ENCODE measurements at regions not wholly inside any gene's neighbourhood (a gene's known extent, or its start where the extent isn't known, plus 50 kb on each side); places are given as distances from the start of the nearest gene placed in this dataset.
"Not testable (repeated sequence)": the region's sequence is repeated elsewhere in the genome, so short reads cannot be mapped to it uniquely, and the experiment has no call there.

- intact Hi-C loops (cut with micrococcal nuclease), result no loop called here
- POLR2A ChIA-PET (ENCODE audit: unreplicated experiment), result interaction anchor here (0.6 kb wide), 1 partner anchor 414 kb away, joined by 3 read pairs; no protein-coding TSS in a partner anchor
- Histone ChIP-seq H3K79me2 (ENCODE audit: low read length) (no peaks in the 10 kb centered on the region), H3K4me3 (ENCODE audit: low read length) (no peak overlapping the region), H3K9me3 (ENCODE audit: low read length) (no peaks in the 10 kb centered on the region), H3K9ac (ENCODE audit: low read length) (no peak overlapping the region), H3F3A (ENCODE audit: low read length, unreplicated experiment) (no peaks in the 10 kb centered on the region), H3K27ac (ENCODE audit: low read length) (no peak overlapping the region), H2AFZ (ENCODE audit: low read length) (no peak overlapping the region), H4K20me1 (ENCODE audit: low read length) (no peaks in the 10 kb centered on the region), H3K27me3 (ENCODE audit: low read length) (no peaks in the 10 kb centered on the region), H3K9me2 (replicated peaks; ENCODE audit: low read length) (no peaks in the 10 kb centered on the region), H3K4me2 (ENCODE audit: low read length) (no peak overlapping the region), H3K36me3 (ENCODE audit: low read depth, low read length) (no peaks in the 10 kb centered on the region), H3K4me1 (ENCODE audit: insufficient read depth, low read length) (no peaks in the 10 kb centered on the region)
- TF ChIP-seq EZH2phosphoT487 (IDR thresholded peaks at IDR 0.05; ENCODE audit: borderline replicate concordance, low read length), result no peak
- no peak for TF ChIP-seq EZH2 (IDR thresholded peaks at IDR 0.05; ENCODE audit: low read length, unreplicated experiment)
- TF ChIP-seq, protein P1, sequence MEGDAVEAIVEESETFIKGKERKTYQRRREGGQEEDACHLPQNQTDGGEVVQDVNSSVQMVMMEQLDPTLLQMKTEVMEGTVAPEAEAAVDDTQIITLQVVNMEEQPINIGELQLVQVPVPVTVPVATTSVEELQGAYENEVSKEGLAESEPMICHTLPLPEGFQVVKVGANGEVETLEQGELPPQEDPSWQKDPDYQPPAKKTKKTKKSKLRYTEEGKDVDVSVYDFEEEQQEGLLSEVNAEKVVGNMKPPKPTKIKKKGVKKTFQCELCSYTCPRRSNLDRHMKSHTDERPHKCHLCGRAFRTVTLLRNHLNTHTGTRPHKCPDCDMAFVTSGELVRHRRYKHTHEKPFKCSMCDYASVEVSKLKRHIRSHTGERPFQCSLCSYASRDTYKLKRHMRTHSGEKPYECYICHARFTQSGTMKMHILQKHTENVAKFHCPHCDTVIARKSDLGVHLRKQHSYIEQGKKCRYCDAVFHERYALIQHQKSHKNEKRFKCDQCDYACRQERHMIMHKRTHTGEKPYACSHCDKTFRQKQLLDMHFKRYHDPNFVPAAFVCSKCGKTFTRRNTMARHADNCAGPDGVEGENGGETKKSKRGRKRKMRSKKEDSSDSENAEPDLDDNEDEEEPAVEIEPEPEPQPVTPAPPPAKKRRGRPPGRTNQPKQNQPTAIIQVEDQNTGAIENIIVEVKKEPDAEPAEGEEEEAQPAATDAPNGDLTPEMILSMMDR (conservative IDR thresholded peaks at IDR 0.05; ENCODE audit: low read depth, low read length), result no peak
- BruUV-seq (replicated peaks), result no TSS peak
- DNase-seq (no peak), ATAC-seq (no peak)
- CTCF ChIA-PET, result no interaction called here
Measured at GRCh38 chr2:200110381-200110780, 155.0 kb downstream of the MAIP1 start.

GRCh38 chr2:200113016-200113799, 157.8 kb downstream of the MAIP1 start:
- ATAC-seq; H4K20me1 ChIP-seq (ENCODE audit: low read length); H2AFZ ChIP-seq (ENCODE audit: low read length); BruUV-seq (replicated peaks); H3K36me3 ChIP-seq (ENCODE audit: low read depth, low read length); POLR2A ChIA-PET (ENCODE audit: unreplicated experiment); H3K9me3 ChIP-seq (ENCODE audit: low read length); CTCF ChIA-PET; H3K4me3 ChIP-seq (ENCODE audit: low read length); H3K9ac ChIP-seq (ENCODE audit: low read length); H3F3A ChIP-seq (ENCODE audit: low read length, unreplicated experiment); H3K27ac ChIP-seq (ENCODE audit: low read length); DNase-seq; H3K9me2 ChIP-seq (replicated peaks; ENCODE audit: low read length); intact Hi-C loops (cut with micrococcal nuclease); H3K4me2 ChIP-seq (ENCODE audit: low read length); H3K79me2 ChIP-seq (ENCODE audit: low read length); H3K4me1 ChIP-seq (ENCODE audit: insufficient read depth, low read length); H3K27me3 ChIP-seq (ENCODE audit: low read length): not testable (repeated sequence)

GRCh38 chr2:200119236-200119635, 163.9 kb downstream of the MAIP1 start:
- Histone ChIP-seq H3K4me1 (ENCODE audit: insufficient read depth, low read length) (no peaks in the 10 kb centered on the region), H4K20me1 (ENCODE audit: low read length) (no peaks in the 10 kb centered on the region), H3F3A (ENCODE audit: low read length, unreplicated experiment) (no peaks in the 10 kb centered on the region), H3K4me2 (ENCODE audit: low read length) (no peak overlapping the region), H3K79me2 (ENCODE audit: low read length) (no peaks in the 10 kb centered on the region), H3K27ac (ENCODE audit: low read length) (no peak overlapping the region), H3K9me3 (ENCODE audit: low read length) (no peaks in the 10 kb centered on the region), H2AFZ (ENCODE audit: low read length) (no peak overlapping the region), H3K9ac (ENCODE audit: low read length) (no peak overlapping the region), H3K9me2 (replicated peaks; ENCODE audit: low read length) (no peaks in the 10 kb centered on the region), H3K27me3 (ENCODE audit: low read length) (no peaks in the 10 kb centered on the region), H3K36me3 (ENCODE audit: low read depth, low read length) (no peaks in the 10 kb centered on the region), H3K4me3 (ENCODE audit: low read length) (no peak overlapping the region)
- no peak for DNase-seq
- ChIA-PET POLR2A (ENCODE audit: unreplicated experiment) (no interaction called here), CTCF (no interaction called here)
- no TSS peak for BruUV-seq (replicated peaks)
- ATAC-seq, result no peak
- TF ChIP-seq EZH2phosphoT487 (IDR thresholded peaks at IDR 0.05; ENCODE audit: borderline replicate concordance, low read length), result no peak
- TF ChIP-seq, protein P1 (conservative IDR thresholded peaks at IDR 0.05; ENCODE audit: low read depth, low read length), result no peak
- TF ChIP-seq EZH2 (IDR thresholded peaks at IDR 0.05; ENCODE audit: low read length, unreplicated experiment), result no peak
- intact Hi-C loops (cut with micrococcal nuclease), result no loop called here
